HepG2 (cell line): ENCODE measurements at regions not wholly inside any gene's neighbourhood (a gene's known extent, or its start where the extent isn't known, plus 50 kb on each side); places are given as distances from the start of the nearest gene placed in this dataset.

Experiments
- ATAC-seq: fragments of 200-7000 bp; cut with Tn5 transposase; 3 replicates; pipeline ENCODE4 v1.9.1; 2020; ENCODE audit warnings: mild to moderate bottlenecking, moderate library complexity
- BruUV-seq: library from RNA; stranded (reverse); fragments of 400-500 nt; replicated peaks from 2 replicates; lab custom pipeline; 2021; lab: Mats Ljungman, UMichigan
- CTCF ChIA-PET: fragments of 300-600 bp; formaldehyde crosslinking; extraction: SDS; loops from one replicate; lab custom pipeline; 2021; ENCODE audit warnings: low total read pairs, inconsistent platforms, low intra/inter-chr PET ratio; lab: Yijun Ruan, JAX
- POLR2A ChIA-PET: fragments of 350-600 bp; sonication (Branson Sonifier 250); formaldehyde crosslinking; loops from one replicate; lab custom pipeline; 2020; ENCODE audit warnings: antibody characterized with exemption, inconsistent platforms; lab: Yijun Ruan, JAX
- DNase-seq: peaks from one replicate; pipeline ENCODE4 v3.0.0-alpha.2; 2015; ENCODE audit warnings: low spot score
- FAIRE-seq: peaks from 3 replicates; lab custom pipeline; 2011; peaks lifted over from hg19 to GRCh38; lab: Jason Lieb, UNC
- H2AFZ ChIP-seq: one replicate; pipeline ENCODE4 v1.6.1; 2011; ENCODE audit warnings: low read length, inconsistent platforms
- H3K27ac ChIP-seq: fragments of 300-600 bp; 3 replicates; pipeline ENCODE4 v1.8.0; 2011; ENCODE audit warnings: mixed run types, mild to moderate bottlenecking, mixed read lengths, low read length, inconsistent platforms; ENCODE audit not compliant: insufficient read depth; ENCODE audit errors: extremely low read length
- H3K27me3 ChIP-seq, 2 experiments: fragments of 200-600 bp in 1 of 2; 2 replicates in 1 of 2; 3 replicates in 1 of 2; pipeline versions ENCODE4 v1.6.0 to v1.8.0; 2011; ENCODE audit warnings: low read length in 2 of 2, mild to moderate bottlenecking in 2 of 2, moderate library complexity in 2 of 2, inconsistent platforms in 1 of 2; ENCODE audit not compliant: insufficient read depth in 2 of 2, control insufficient read depth in 1 of 2
- H3K36me3 ChIP-seq, 2 experiments: fragments of 200-600 bp in 1 of 2; replicated peaks in 1 of 2; 2 replicates in 1 of 2; 3 replicates in 1 of 2; pipeline versions ENCODE4 v1.5.1 to v1.8.0; 2011; ENCODE audit warnings: low read length in 2 of 2, inconsistent platforms in 1 of 2; ENCODE audit not compliant: insufficient read depth in 2 of 2, control insufficient read depth in 1 of 2
- H3K4me1 ChIP-seq: 2 replicates; pipeline ENCODE4 v1.5.1; 2012; ENCODE audit warnings: low read length, inconsistent platforms; ENCODE audit not compliant: insufficient read depth
- H3K4me2 ChIP-seq: 2 replicates; pipeline ENCODE4 v1.6.0; 2011; ENCODE audit warnings: low read depth, low read length, inconsistent platforms
- H3K4me3 ChIP-seq, 3 experiments: fragments of 200-600 bp in 1 of 3; sonication (generic), shearing (Covaris generic) in 1 of 3; replicated peaks in 1 of 3; 2 replicates each; pipeline ENCODE4 v1.5.1; 2011 to 2016; ENCODE audit warnings: low read length in 3 of 3, inconsistent platforms in 2 of 3, low read depth in 2 of 3, mild to moderate bottlenecking in 2 of 3, control low read depth in 1 of 3, mixed read lengths in 1 of 3; ENCODE audit not compliant: insufficient read depth in 1 of 3
- H3K79me2 ChIP-seq: one replicate; pipeline ENCODE4 v1.6.1; 2011; ENCODE audit warnings: low read length, inconsistent platforms; ENCODE audit not compliant: insufficient read depth
- H3K9ac ChIP-seq: 2 replicates; pipeline ENCODE4 v1.6.0; 2011; ENCODE audit warnings: mild to moderate bottlenecking, low read depth, low read length, inconsistent platforms; ENCODE audit not compliant: insufficient read depth
- H3K9me3 ChIP-seq: 2 replicates; pipeline ENCODE4 v1.5.1; 2012; ENCODE audit warnings: mild to moderate bottlenecking, low read length
- H4K20me1 ChIP-seq: 2 replicates; pipeline ENCODE4 v1.6.0; 2011; ENCODE audit warnings: inconsistent platforms, mild to moderate bottlenecking, low read length, moderate library complexity; ENCODE audit not compliant: insufficient read depth
- ARHGAP35 ChIP-seq: sonication (generic); formaldehyde crosslinking; IDR thresholded peaks from 2 replicates; pipeline ENCODE4 v1.9.0; 2022; ENCODE audit warnings: mild to moderate bottlenecking, inconsistent platforms, moderate library complexity, missing genetic modification reagents, borderline replicate concordance
- CBX5 ChIP-seq: sonication (generic); formaldehyde crosslinking; IDR thresholded peaks from 2 replicates; pipeline ENCODE4 v1.4.0; 2020; ENCODE audit warnings: missing genetic modification reagents, borderline replicate concordance
- HNF4G ChIP-seq, 2 experiments: sonication (generic) in 1 of 2; formaldehyde crosslinking in 1 of 2; IDR thresholded peaks; 2 replicates each; pipeline versions ENCODE4 v1.4.0 to v1.6.1; 2011 to 2020; ENCODE audit warnings: borderline replicate concordance in 2 of 2, low read depth in 2 of 2, mild to moderate bottlenecking in 2 of 2, low read length in 1 of 2, missing genetic modification reagents in 1 of 2, moderate library complexity in 1 of 2
- RXRB ChIP-seq: IDR thresholded peaks from 2 replicates; pipeline ENCODE4 v1.6.1; 2016; ENCODE audit warnings: borderline replicate concordance, missing genetic modification reagents, missing compliant biosample characterization
- TEAD2 ChIP-seq: sonication (generic); formaldehyde crosslinking; IDR thresholded peaks from 2 replicates; pipeline ENCODE4 v1.9.0; 2021; ENCODE audit warnings: missing genetic modification reagents
- ZNF615 ChIP-seq: sonication (generic); formaldehyde crosslinking; IDR thresholded peaks from 2 replicates; pipeline ENCODE4 v1.5.0; 2020; ENCODE audit warnings: mild to moderate bottlenecking, missing genetic modification reagents, borderline replicate concordance
- WGBS: methylation state at CpG from one replicate; pipeline ENCODE4 v1.1.6; 2017; ENCODE audit warnings: low lambda C conversion rate; 5-methylcytosine and 5-hydroxymethylcytosine counted together
- in situ Hi-C: cut with HindIII; loops from 2 replicates; pipeline ENCODE4 v1.10.0; 2017; ENCODE audit warnings: low pct_unique_long_range_greater_than_20kb; ENCODE audit not compliant: extremely low pct_ligation_motif_present
- intact Hi-C: fragments of 100-400 bp; cut with micrococcal nuclease; formaldehyde crosslinking; loops from one replicate; pipeline ENCODE4 v1.10.0; 2022; ENCODE audit not compliant: unreplicated experiment
- TF ChIP-seq, protein P1 (sequence below): sonication (generic); formaldehyde crosslinking; IDR thresholded peaks from 2 replicates; pipeline ENCODE4 v1.4.0; 2020; ENCODE audit warnings: missing genetic modification reagents
- TF ChIP-seq, protein P2 (sequence below): sonication (generic); formaldehyde crosslinking; IDR thresholded peaks from 2 replicates; pipeline ENCODE4 v1.4.0; 2020; ENCODE audit warnings: mild to moderate bottlenecking, missing genetic modification reagents
- TF ChIP-seq, protein P3 (sequence below): sonication (generic); formaldehyde crosslinking; IDR thresholded peaks from 2 replicates; pipeline ENCODE4 v1.8.0; 2022; ENCODE audit warnings: low read depth, missing genetic modification reagents
- TF ChIP-seq, protein P4 (sequence below): sonication (generic); formaldehyde crosslinking; conservative IDR thresholded peaks from 2 replicates; pipeline ENCODE4 v1.4.0; 2020; ENCODE audit warnings: missing genetic modification reagents

DNA sequence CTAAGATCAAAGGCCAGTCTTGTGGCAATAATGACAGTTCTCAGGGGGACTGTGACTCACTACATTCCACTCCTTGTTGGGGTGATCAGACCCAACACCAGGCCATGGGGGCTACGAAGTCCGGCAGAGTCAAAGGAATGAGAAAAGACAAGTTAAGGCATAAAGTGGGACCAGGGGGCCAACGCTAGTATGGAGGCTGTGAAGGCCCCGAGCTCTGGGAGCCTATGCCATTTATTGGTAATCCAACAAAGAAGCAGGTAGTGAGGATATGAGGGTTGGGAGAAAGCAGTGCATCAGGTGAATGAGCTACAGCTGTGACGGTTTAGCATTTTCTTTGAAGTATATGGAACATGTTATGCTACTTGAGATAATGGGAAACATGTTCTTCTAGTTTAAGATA lies 104.4 kb upstream of the C2CD4B start:
- CTCF ChIA-PET = no interaction called here
- H3K9ac ChIP-seq = no peak overlapping the region
- H3K9me3 ChIP-seq = no peaks in the 10 kb centered on the region
- no peak for DNase-seq
- no peak overlapping the region for H3K27ac ChIP-seq
- no peak overlapping the region for H2AFZ ChIP-seq
- FAIRE-seq = no peak
- H3K4me3 ChIP-seq = no peak overlapping the region
- 0 out of 5 replicates have a peak, but pooled peaks cover 0 to 8% of the 10 kb centered on the region in 2 experiments for H3K27me3 ChIP-seq
- WGBS = 35% methylated on average over 5 of the region's 5 CpGs
- no peaks in the 10 kb centered on the region for H3K4me1 ChIP-seq
- BruUV-seq = no TSS peak
- intact Hi-C loops (no loop called here), in situ Hi-C loops (no loop called here)
- H3K36me3 ChIP-seq = no peaks in the 10 kb centered on the region
- no peak for ATAC-seq
- no peaks in the 10 kb centered on the region for H3K79me2 ChIP-seq
- no peak overlapping the region for H3K4me2 ChIP-seq
- H4K20me1 ChIP-seq = no peaks in the 10 kb centered on the region
- POLR2A ChIA-PET = no interaction called here
- TF ChIP-seq, protein P1, sequence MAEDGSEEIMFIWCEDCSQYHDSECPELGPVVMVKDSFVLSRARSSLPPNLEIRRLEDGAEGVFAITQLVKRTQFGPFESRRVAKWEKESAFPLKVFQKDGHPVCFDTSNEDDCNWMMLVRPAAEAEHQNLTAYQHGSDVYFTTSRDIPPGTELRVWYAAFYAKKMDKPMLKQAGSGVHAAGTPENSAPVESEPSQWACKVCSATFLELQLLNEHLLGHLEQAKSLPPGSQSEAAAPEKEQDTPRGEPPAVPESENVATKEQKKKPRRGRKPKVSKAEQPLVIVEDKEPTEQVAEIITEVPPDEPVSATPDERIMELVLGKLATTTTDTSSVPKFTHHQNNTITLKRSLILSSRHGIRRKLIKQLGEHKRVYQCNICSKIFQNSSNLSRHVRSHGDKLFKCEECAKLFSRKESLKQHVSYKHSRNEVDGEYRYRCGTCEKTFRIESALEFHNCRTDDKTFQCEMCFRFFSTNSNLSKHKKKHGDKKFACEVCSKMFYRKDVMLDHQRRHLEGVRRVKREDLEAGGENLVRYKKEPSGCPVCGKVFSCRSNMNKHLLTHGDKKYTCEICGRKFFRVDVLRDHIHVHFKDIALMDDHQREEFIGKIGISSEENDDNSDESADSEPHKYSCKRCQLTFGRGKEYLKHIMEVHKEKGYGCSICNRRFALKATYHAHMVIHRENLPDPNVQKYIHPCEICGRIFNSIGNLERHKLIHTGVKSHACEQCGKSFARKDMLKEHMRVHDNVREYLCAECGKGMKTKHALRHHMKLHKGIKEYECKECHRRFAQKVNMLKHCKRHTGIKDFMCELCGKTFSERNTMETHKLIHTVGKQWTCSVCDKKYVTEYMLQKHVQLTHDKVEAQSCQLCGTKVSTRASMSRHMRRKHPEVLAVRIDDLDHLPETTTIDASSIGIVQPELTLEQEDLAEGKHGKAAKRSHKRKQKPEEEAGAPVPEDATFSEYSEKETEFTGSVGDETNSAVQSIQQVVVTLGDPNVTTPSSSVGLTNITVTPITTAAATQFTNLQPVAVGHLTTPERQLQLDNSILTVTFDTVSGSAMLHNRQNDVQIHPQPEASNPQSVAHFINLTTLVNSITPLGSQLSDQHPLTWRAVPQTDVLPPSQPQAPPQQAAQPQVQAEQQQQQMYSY = no peak
- TF ChIP-seq, protein P2, sequence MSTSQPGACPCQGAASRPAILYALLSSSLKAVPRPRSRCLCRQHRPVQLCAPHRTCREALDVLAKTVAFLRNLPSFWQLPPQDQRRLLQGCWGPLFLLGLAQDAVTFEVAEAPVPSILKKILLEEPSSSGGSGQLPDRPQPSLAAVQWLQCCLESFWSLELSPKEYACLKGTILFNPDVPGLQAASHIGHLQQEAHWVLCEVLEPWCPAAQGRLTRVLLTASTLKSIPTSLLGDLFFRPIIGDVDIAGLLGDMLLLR (CRISPR knock-in tag) = no peak
- TF ChIP-seq, protein P3, sequence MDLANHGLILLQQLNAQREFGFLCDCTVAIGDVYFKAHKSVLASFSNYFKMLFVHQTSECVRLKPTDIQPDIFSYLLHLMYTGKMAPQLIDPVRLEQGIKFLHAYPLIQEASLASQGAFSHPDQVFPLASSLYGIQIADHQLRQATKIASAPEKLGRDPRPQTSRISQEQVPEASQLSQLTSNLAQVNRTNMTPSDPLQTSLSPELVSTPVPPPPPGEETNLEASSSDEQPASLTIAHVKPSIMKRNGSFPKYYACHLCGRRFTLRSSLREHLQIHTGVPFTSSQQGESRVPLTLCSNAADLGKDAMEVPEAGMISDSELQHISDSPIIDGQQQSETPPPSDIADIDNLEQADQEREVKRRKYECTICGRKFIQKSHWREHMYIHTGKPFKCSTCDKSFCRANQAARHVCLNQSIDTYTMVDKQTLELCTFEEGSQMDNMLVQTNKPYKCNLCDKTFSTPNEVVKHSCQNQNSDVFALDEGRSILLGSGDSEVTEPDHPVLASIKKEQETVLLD = no peak
- TF ChIP-seq HNF4G (IDR thresholded peaks at IDR 0.05; ENCODE audit: borderline replicate concordance, low read depth, low read length) (no peak), HNF4G (CRISPR knock-in tag; IDR thresholded peaks at IDR 0.05; ENCODE audit: borderline replicate concordance, low read depth) (no peak), CBX5 (CRISPR knock-in tag) (no peak), RXRB (CRISPR knock-in tag) (no peak), TEAD2 (CRISPR knock-in tag) (no peak), ARHGAP35 (CRISPR knock-in tag) (no peak), ZNF615 (CRISPR knock-in tag) (no peak)
- TF ChIP-seq, protein P4, sequence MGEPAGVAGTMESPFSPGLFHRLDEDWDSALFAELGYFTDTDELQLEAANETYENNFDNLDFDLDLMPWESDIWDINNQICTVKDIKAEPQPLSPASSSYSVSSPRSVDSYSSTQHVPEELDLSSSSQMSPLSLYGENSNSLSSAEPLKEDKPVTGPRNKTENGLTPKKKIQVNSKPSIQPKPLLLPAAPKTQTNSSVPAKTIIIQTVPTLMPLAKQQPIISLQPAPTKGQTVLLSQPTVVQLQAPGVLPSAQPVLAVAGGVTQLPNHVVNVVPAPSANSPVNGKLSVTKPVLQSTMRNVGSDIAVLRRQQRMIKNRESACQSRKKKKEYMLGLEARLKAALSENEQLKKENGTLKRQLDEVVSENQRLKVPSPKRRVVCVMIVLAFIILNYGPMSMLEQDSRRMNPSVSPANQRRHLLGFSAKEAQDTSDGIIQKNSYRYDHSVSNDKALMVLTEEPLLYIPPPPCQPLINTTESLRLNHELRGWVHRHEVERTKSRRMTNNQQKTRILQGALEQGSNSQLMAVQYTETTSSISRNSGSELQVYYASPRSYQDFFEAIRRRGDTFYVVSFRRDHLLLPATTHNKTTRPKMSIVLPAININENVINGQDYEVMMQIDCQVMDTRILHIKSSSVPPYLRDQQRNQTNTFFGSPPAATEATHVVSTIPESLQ = no peak
